ENCODE measurements at regions not wholly inside any gene's neighbourhood (a gene's known extent, or its start where the extent isn't known, plus 50 kb on each side); places are given as distances from the start of the nearest gene placed in this dataset.
"Not testable (repeated sequence)": the region's sequence is repeated elsewhere in the genome, so short reads cannot be mapped to it uniquely, and the experiment has no call there.

DNA sequence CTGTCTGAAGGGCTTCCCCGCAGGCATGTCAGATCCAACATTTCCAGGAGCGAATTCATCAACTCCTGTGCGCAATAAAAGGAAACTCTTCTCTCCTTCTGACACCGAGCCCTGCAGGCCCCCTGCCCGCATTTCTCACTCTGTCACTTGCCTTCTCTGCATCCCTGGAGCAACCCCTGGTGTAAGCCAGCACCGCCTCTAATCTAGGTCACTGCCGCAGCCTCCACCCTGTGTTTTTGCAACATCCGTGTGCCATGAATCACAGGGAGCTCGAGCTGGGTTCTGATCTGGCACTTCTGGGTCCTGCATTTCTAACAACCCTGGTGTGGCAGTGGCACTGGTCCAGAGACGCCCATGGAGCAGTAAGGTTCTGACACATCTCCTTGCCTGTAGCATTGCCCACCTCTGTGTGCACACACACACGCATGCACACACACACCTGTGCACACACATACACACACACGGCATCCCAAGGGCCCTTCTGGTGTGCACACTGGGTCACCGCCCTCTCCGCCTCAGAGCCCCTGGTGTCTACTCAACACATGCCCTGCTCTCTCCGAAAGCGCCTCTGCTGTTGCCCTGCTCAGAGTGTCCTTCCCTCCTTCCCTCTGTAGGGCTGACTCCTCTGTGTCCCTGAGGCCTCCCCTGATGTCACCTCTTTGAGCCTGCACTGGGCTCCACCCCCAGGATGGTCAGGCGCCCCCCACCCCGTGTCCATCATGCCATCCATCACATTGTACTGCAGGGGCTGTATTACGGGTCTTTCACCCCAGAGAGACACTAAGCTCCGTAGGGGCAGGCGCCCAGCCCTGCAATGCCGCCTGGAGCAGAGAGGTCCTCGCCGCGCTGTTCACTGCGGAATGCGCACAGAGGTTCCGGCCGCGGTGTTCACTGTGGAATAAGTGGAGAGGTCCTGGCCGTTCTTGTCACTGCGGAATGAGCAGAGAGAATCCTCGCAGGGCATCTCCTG lies 111.4 kb upstream of the SFSWAP start:
- no peak overlapping the region for H3K4me3 ChIP-seq (ENCODE audit: control insufficient read depth in 2 of 3, extremely low read depth in 1 of 3, insufficient read depth in 2 of 3, low read depth in 1 of 3, low read length in 3 of 3)
- no peak overlapping the region for H3K4me2 ChIP-seq (ENCODE audit: control insufficient read depth, extremely low read depth, insufficient read depth, low read depth, low read length)
- no peaks in the 10 kb centered on the region for H4K20me1 ChIP-seq (ENCODE audit: control insufficient read depth, extremely low read depth, insufficient read depth, low read length)
- H3K27ac ChIP-seq (ENCODE audit: control insufficient read depth, insufficient read depth, low read length) = no peak overlapping the region
- no peaks in the 10 kb centered on the region for H3K9me3 ChIP-seq (ENCODE audit: control insufficient read depth, low read depth, low read length)
- dilution Hi-C loops (cut with MboI; ENCODE audit: extremely low pct_ligation_motif_present, low sequenced_read_pairs) = no loop called here
- H2AFZ ChIP-seq (ENCODE audit: control insufficient read depth, low read length) = no peak overlapping the region
- TF ChIP-seq CTCF (optimal IDR thresholded peaks at IDR 0.05 in 1 of 3, IDR thresholded peaks at IDR 0.05 in 1 of 3, conservative IDR thresholded peaks at IDR 0.05 in 1 of 3; ENCODE audit: extremely low read depth in 1 of 3, insufficient read depth in 2 of 3, low read length in 3 of 3) (no peak), EZH2 (IDR thresholded peaks at IDR 0.05; ENCODE audit: low read length) (no peak)
- FAIRE-seq (no peak), DNase-seq (ENCODE audit: low read depth, low spot score) (no peak)
- no peak overlapping the region for H3K9ac ChIP-seq (ENCODE audit: control insufficient read depth, extremely low read depth, insufficient read depth, low read length)
- H3K27me3 ChIP-seq (ENCODE audit: control insufficient read depth, extremely low read depth, insufficient read depth, low read length) = no peaks in the 10 kb centered on the region
- no peaks in the 10 kb centered on the region for H3K9me1 ChIP-seq (ENCODE audit: control insufficient read depth, extremely low read depth, insufficient read depth, low read length)
- H3K36me3 ChIP-seq (ENCODE audit: control insufficient read depth in 2 of 2, extremely low read depth in 1 of 2, insufficient read depth in 2 of 2, low read length in 2 of 2) = no peaks in the 10 kb centered on the region
- no peaks in the 10 kb centered on the region for H3K79me2 ChIP-seq (ENCODE audit: control insufficient read depth, insufficient read depth, low read length)
- H3K4me1 ChIP-seq (ENCODE audit: control insufficient read depth, extremely low read depth, insufficient read depth, low read length) = no peaks in the 10 kb centered on the region

DNA sequence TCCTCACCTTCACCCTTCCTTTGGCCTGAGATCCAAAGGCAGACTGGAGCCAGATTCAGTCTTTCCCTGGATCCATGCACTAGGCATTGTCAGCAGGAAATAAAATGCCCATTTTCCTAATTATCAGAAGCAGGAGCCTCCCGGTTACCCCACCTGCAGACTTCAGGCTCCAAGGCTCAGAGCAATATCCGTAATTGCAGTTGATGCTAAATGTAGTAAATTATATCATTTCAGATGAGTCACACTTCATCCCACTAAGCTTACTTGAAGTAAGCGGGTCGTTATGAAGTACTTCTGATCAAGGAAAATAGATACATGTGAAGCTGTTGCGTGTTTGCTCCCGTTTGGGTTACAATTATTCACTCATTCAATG lies 110.7 kb upstream of the SFSWAP start:
- DNase-seq (ENCODE audit: low read depth, low spot score) = no peak
- no peaks in the 10 kb centered on the region for H4K20me1 ChIP-seq (ENCODE audit: control insufficient read depth, extremely low read depth, insufficient read depth, low read length)
- H2AFZ ChIP-seq (ENCODE audit: control insufficient read depth, low read length) = no peak overlapping the region
- dilution Hi-C loops (cut with MboI; ENCODE audit: extremely low pct_ligation_motif_present, low sequenced_read_pairs) = no loop called here
- no peak for FAIRE-seq
- H3K9me3 ChIP-seq (ENCODE audit: control insufficient read depth, low read depth, low read length) = no peaks in the 10 kb centered on the region
- H3K4me2 ChIP-seq (ENCODE audit: control insufficient read depth, extremely low read depth, insufficient read depth, low read depth, low read length) = no peak overlapping the region
- no peaks in the 10 kb centered on the region for H3K9me1 ChIP-seq (ENCODE audit: control insufficient read depth, extremely low read depth, insufficient read depth, low read length)
- no peaks in the 10 kb centered on the region for H3K36me3 ChIP-seq (ENCODE audit: control insufficient read depth in 2 of 2, extremely low read depth in 1 of 2, insufficient read depth in 2 of 2, low read length in 2 of 2)
- no peaks in the 10 kb centered on the region for H3K79me2 ChIP-seq (ENCODE audit: control insufficient read depth, insufficient read depth, low read length)
- no peaks in the 10 kb centered on the region for H3K4me1 ChIP-seq (ENCODE audit: control insufficient read depth, extremely low read depth, insufficient read depth, low read length)
- TF ChIP-seq EZH2 (IDR thresholded peaks at IDR 0.05; ENCODE audit: low read length) (no peak), CTCF (optimal IDR thresholded peaks at IDR 0.05 in 1 of 3, IDR thresholded peaks at IDR 0.05 in 1 of 3, conservative IDR thresholded peaks at IDR 0.05 in 1 of 3; ENCODE audit: extremely low read depth in 1 of 3, insufficient read depth in 2 of 3, low read length in 3 of 3) (no peak)
- H3K9ac ChIP-seq (ENCODE audit: control insufficient read depth, extremely low read depth, insufficient read depth, low read length) = no peak overlapping the region
- no peaks in the 10 kb centered on the region for H3K27me3 ChIP-seq (ENCODE audit: control insufficient read depth, extremely low read depth, insufficient read depth, low read length)
- H3K27ac ChIP-seq (ENCODE audit: control insufficient read depth, insufficient read depth, low read length) = no peak overlapping the region
- H3K4me3 ChIP-seq (ENCODE audit: control insufficient read depth in 2 of 3, extremely low read depth in 1 of 3, insufficient read depth in 2 of 3, low read depth in 1 of 3, low read length in 3 of 3) = no peak overlapping the region

- H3K4me3 ChIP-seq (ENCODE audit: control insufficient read depth in 2 of 3, extremely low read depth in 1 of 3, insufficient read depth in 2 of 3, low read depth in 1 of 3, low read length in 3 of 3); H2AFZ ChIP-seq (ENCODE audit: control insufficient read depth, low read length); H3K9ac ChIP-seq (ENCODE audit: control insufficient read depth, extremely low read depth, insufficient read depth, low read length); H3K79me2 ChIP-seq (ENCODE audit: control insufficient read depth, insufficient read depth, low read length); DNase-seq (ENCODE audit: low read depth, low spot score); FAIRE-seq; H3K36me3 ChIP-seq (ENCODE audit: control insufficient read depth in 2 of 2, extremely low read depth in 1 of 2, insufficient read depth in 2 of 2, low read length in 2 of 2); H3K9me1 ChIP-seq (ENCODE audit: control insufficient read depth, extremely low read depth, insufficient read depth, low read length); H3K27ac ChIP-seq (ENCODE audit: control insufficient read depth, insufficient read depth, low read length); H3K4me1 ChIP-seq (ENCODE audit: control insufficient read depth, extremely low read depth, insufficient read depth, low read length); H3K9me3 ChIP-seq (ENCODE audit: control insufficient read depth, low read depth, low read length); dilution Hi-C loops (cut with MboI; ENCODE audit: extremely low pct_ligation_motif_present, low sequenced_read_pairs); H4K20me1 ChIP-seq (ENCODE audit: control insufficient read depth, extremely low read depth, insufficient read depth, low read length); H3K27me3 ChIP-seq (ENCODE audit: control insufficient read depth, extremely low read depth, insufficient read depth, low read length); H3K4me2 ChIP-seq (ENCODE audit: control insufficient read depth, extremely low read depth, insufficient read depth, low read depth, low read length): not testable (repeated sequence)
Observed at GRCh38 chr12:131601499-131601898, 109.4 kb upstream of the SFSWAP start.

Measured in keratinocyte (primary cell).